ENCODE measurements at regions not wholly inside any gene's neighbourhood (a gene's known extent, or its start where the extent isn't known, plus 50 kb on each side); places are given as distances from the start of the nearest gene placed in this dataset.

- Mint-ChIP-seq H3K36me3 (no peaks in the 10 kb centered on the region), H3K4me1 (peaks cover 8 to 35% of the 10 kb centered on the region in 2 donors), H3K27ac (no peak overlapping the region), H3K4me3 (no peak overlapping the region), H3K9me3 (no peaks in the 10 kb centered on the region), H3K27me3 (no peaks in the 10 kb centered on the region)
- DNase-seq: no peak
- ATAC-seq (replicated peaks): no peak
These were observed 63.0 kb downstream of the C5orf15 start for GRCh38 chr5:133905424-133905823.

GRCh38 chr5:133904641-133905040, 63.8 kb downstream of the C5orf15 start:
- H3K27ac Mint-ChIP-seq: no peak overlapping the region
- no peaks in the 10 kb centered on the region for H3K27me3 Mint-ChIP-seq
- H3K4me3 Mint-ChIP-seq: no peak overlapping the region
- ATAC-seq (replicated peaks) (no peak), DNase-seq (no peak)
- no peaks in the 10 kb centered on the region for H3K9me3 Mint-ChIP-seq
- peaks cover 8 to 35% of the 10 kb centered on the region in 2 donors for H3K4me1 Mint-ChIP-seq
- H3K36me3 Mint-ChIP-seq: no peaks in the 10 kb centered on the region

GRCh38 chr5:133902511-133903118, 65.8 kb downstream of the C5orf15 start:
- no peak overlapping the region for H3K27ac Mint-ChIP-seq
- H3K36me3 Mint-ChIP-seq: no peaks in the 10 kb centered on the region
- no peak for DNase-seq
- H3K4me3 Mint-ChIP-seq: no peak overlapping the region
- H3K9me3 Mint-ChIP-seq: no peaks in the 10 kb centered on the region
- ATAC-seq (replicated peaks): no peak
- no peaks in the 10 kb centered on the region for H3K27me3 Mint-ChIP-seq
- H3K4me1 Mint-ChIP-seq: peaks cover 17 to 37% of the 10 kb centered on the region in 2 donors

DNA sequence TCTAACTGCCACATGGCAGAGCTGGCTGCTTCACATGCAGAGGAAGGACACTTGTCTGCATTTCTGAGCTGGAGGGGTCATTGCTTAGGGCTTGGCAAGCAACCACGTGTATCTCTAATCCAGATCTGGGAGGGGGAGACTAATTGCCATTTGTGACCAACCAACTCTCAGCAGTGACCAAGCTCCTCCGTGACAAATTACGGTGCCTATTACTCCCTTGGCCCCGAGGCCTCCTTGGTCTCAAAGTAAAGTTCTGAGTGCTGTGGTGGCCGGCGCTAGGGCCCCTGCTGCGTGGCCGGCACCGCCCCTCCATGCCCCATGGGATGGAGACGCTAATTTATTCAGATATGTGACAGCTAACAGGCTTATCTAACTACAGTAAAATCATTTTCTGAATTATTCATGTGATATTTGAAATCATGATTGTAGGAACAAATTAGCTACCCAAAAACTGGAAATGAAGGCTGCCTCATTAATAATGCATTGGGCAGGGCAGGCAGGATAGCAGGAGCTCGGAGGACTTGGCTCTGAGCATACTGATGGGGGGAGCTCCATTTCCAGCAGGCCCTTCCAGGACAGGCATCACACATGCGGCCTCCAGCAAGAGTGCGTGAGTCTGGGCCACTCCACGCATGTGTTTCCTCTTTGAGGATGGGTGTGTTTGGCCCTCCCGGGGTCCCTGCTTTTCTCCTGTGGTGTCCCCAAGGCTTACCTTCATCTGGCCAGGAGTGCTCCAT, 67.7 kb downstream of the C5orf15 start:
- H3K4me1 Mint-ChIP-seq: peaks cover 33 to 44% of the 10 kb centered on the region in 2 donors
- no peak for DNase-seq
- H3K9me3 Mint-ChIP-seq: no peaks in the 10 kb centered on the region
- ATAC-seq (replicated peaks): no peak
- H3K27ac Mint-ChIP-seq: no peak overlapping the region
- H3K36me3 Mint-ChIP-seq: no peaks in the 10 kb centered on the region
- H3K27me3 Mint-ChIP-seq: no peaks in the 10 kb centered on the region
- H3K4me3 Mint-ChIP-seq: no peak overlapping the region

DNA sequence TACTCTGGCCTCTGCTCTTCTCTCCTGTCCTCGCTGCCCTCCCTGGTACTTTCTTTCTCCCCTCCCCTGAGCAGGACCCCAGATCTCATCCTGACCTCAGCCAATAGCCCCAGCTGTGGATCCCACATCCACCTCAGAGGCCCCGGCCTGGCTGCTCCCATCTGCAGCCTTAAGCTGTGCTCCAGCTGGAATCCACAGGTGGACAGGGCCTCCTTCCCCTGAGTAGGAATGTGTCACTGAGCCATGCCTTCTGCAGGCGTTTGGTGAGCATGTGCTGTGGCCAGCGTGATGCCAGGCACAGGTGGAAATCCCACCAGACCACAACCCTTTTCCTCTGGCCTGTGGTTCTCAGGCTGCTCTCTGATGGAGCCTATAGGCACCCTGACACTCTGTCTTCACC, 68.9 kb downstream of the C5orf15 start:
- ATAC-seq (replicated peaks): no peak
- H3K36me3 Mint-ChIP-seq: no peaks in the 10 kb centered on the region
- H3K4me1 Mint-ChIP-seq: peaks cover 33 to 48% of the 10 kb centered on the region in 2 donors
- H3K4me3 Mint-ChIP-seq: no peak overlapping the region
- DNase-seq: no peak
- no peak overlapping the region for H3K27ac Mint-ChIP-seq
- H3K27me3 Mint-ChIP-seq: no peaks in the 10 kb centered on the region
- no peaks in the 10 kb centered on the region for H3K9me3 Mint-ChIP-seq

DNA sequence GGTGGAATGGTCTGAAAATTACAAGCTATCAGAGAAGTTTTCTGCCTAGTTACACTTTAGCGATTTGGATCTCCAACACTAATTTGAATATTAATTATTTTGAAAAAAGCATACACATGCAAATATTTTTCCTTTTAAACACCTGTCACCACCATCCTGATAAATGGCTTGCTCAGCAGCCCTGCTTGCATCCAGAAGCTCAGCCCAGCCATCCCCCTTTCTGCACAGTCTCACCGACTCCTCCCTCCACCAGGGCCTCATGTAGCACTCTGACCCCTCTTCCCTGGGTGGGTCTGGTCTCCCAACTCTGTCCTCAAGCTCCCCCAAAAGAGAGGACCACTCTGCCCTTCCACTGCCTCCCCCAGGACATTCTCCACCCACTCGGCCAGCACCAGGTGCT, 70.0 kb downstream of the C5orf15 start:
- H3K9me3 Mint-ChIP-seq: no peaks in the 10 kb centered on the region
- no peak overlapping the region for H3K27ac Mint-ChIP-seq
- H3K4me3 Mint-ChIP-seq: no peak overlapping the region
- DNase-seq (no peak), ATAC-seq (replicated peaks) (no peak)
- peaks cover 37 to 50% of the 10 kb centered on the region in 2 donors for H3K4me1 Mint-ChIP-seq
- H3K27me3 Mint-ChIP-seq: no peaks in the 10 kb centered on the region
- H3K36me3 Mint-ChIP-seq: no peaks in the 10 kb centered on the region

DNA sequence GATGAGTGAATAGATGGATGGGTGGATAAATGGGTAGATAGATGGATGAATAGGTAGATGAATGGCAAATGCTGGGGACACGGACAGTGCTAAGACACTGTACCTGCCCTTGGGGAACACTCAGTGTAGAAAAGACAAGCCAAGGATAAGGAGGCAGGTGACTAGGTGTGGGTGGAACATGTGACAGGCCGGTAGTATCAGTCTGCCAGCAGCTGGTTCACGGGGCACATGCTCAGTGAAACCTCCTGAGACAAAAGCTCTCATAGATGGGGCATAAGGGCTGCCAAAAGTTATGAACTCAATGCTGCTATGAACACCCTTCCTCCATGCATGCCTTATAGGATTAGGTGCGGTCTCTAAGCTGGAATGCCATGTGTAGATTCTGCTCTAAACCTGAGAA, 71.0 kb downstream of the C5orf15 start:
- no peaks in the 10 kb centered on the region for H3K9me3 Mint-ChIP-seq
- no peak overlapping the region for H3K4me3 Mint-ChIP-seq
- H3K27ac Mint-ChIP-seq: no peak overlapping the region

GRCh38 chr5:133896873-133897272, 71.6 kb downstream of the C5orf15 start:
- Mint-ChIP-seq H3K36me3 (no peaks in the 10 kb centered on the region), H3K9me3 (no peaks in the 10 kb centered on the region), H3K4me3 (no peak overlapping the region), H3K27me3 (no peaks in the 10 kb centered on the region), H3K4me1 (peaks cover 35 to 44% of the 10 kb centered on the region in 2 donors), H3K27ac (peak overlapping the region; percentile 9)
- ATAC-seq (replicated peaks) (peak; percentile 69 to 79), DNase-seq (no peak)

More for the DNA sequence above, 71.0 kb downstream of the C5orf15 start:
- peaks cover 35 to 45% of the 10 kb centered on the region in 2 donors for H3K4me1 Mint-ChIP-seq
- DNase-seq (no peak), ATAC-seq (replicated peaks) (peak; percentile 60 to 64)
- no peaks in the 10 kb centered on the region for H3K36me3 Mint-ChIP-seq
- H3K27me3 Mint-ChIP-seq: no peaks in the 10 kb centered on the region

GRCh38 chr5:133895979-133896845, 72.2 kb downstream of the C5orf15 start:
- Mint-ChIP-seq H3K4me1 (peaks cover 35 to 44% of the 10 kb centered on the region in 2 donors), H3K36me3 (no peaks in the 10 kb centered on the region), H3K27ac (peak overlapping the region; percentile 34), H3K27me3 (no peaks in the 10 kb centered on the region), H3K4me3 (no peak overlapping the region), H3K9me3 (no peaks in the 10 kb centered on the region)
- ATAC-seq (replicated peaks): peak in 1 of 2 donors; percentile 8
- DNase-seq: no peak

- Mint-ChIP-seq H3K4me1 (peaks cover 41 to 55% of the 10 kb centered on the region in 2 donors), H3K27ac (no peak overlapping the region), H3K27me3 (no peaks in the 10 kb centered on the region), H3K36me3 (no peaks in the 10 kb centered on the region), H3K9me3 (no peaks in the 10 kb centered on the region), H3K4me3 (no peak overlapping the region)
- ATAC-seq (replicated peaks) (no peak), DNase-seq (no peak)
These were observed 74.3 kb downstream of the C5orf15 start for GRCh38 chr5:133894143-133894542.

- Mint-ChIP-seq H3K36me3 (no peaks in the 10 kb centered on the region), H3K4me1 (peaks cover 37 to 51% of the 10 kb centered on the region in 2 donors), H3K9me3 (no peaks in the 10 kb centered on the region), H3K4me3 (no peak overlapping the region), H3K27me3 (no peaks in the 10 kb centered on the region), H3K27ac (no peak overlapping the region)
- DNase-seq (no peak), ATAC-seq (replicated peaks) (no peak)
These were observed 75.7 kb downstream of the C5orf15 start for GRCh38 chr5:133892774-133893173.

DNA sequence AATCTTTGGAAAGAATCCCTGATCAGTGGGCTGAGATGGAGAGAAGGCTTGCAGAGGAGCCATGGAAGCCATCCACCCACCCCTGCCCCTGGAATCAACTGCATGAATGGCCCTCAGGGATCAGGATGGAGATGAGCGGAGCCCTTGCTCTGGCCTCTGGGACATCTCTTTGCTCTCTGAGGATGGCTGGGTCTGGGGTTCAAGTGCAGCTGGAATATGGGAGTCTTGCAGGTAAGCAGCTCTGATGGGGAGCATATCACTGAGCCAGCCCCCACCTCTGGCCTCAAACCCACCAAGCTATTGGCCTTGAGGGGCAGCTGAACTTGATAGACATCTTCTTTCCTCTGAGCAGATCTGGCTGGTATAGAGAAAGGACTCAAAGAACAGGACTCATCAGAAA, 76.1 kb downstream of the C5orf15 start:
- H3K27ac Mint-ChIP-seq: no peak overlapping the region

DNA sequence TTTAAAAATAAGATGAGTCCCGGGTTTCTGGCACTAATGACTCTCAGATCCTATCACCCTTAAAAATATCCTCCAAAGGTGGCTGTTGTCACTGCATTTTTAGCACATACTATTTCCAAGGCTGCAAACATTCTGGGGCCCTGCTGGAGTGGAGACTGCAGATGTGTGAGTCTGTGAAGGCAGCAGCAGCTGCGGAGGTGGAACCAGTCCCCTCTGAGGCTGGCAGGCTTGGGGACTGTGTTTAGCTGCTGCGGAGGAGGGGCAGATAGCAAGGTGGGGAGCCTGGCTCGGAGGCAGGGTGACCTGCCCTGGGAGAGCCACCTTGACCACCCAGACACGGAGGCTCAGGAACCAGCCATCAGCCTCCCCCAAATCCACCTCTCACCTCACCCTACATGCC, 77.0 kb downstream of the C5orf15 start:
- H3K27ac Mint-ChIP-seq: no peak overlapping the region
- H3K9me3 Mint-ChIP-seq: no peaks in the 10 kb centered on the region

More for the DNA sequence above, 76.1 kb downstream of the C5orf15 start:
- H3K27me3 Mint-ChIP-seq: no peaks in the 10 kb centered on the region
- DNase-seq (no peak), ATAC-seq (replicated peaks) (no peak)
- peaks cover 32 to 47% of the 10 kb centered on the region in 2 donors for H3K4me1 Mint-ChIP-seq
- no peak overlapping the region for H3K4me3 Mint-ChIP-seq
- H3K36me3 Mint-ChIP-seq: no peaks in the 10 kb centered on the region
- H3K9me3 Mint-ChIP-seq: no peaks in the 10 kb centered on the region

DNA sequence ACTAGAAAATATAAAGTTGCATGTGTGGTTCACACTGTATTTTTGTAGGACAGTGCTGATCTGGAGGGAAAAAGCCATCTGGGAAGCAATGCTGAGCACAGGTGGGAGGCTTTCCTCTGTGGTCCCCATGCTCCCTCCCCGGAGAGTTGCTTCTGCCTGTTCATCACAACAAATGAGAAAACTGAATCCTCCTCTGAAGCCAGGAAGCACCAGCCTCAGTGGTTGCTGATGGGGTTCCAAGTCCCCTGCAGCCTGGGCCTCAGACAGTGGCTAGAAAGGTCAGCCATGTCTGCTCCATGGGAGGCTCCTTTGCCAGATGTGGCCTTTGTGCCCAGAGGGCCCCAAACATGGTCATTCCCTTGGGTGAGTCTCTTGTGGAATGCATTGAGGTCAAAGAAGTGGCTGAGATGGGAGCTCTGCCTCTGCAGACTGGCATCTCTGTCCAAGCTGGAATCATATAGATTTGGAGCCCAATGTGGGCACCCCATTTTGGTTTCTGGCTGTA, 77.6 kb downstream of the C5orf15 start:
- DNase-seq (no peak), ATAC-seq (replicated peaks) (no peak)
- peaks cover 28 to 38% of the 10 kb centered on the region in 2 donors for H3K4me1 Mint-ChIP-seq
- H3K4me3 Mint-ChIP-seq: no peak overlapping the region
- no peaks in the 10 kb centered on the region for H3K9me3 Mint-ChIP-seq
- H3K27me3 Mint-ChIP-seq: no peaks in the 10 kb centered on the region
- H3K27ac Mint-ChIP-seq: no peak overlapping the region
- no peaks in the 10 kb centered on the region for H3K36me3 Mint-ChIP-seq

More for the DNA sequence above, 77.0 kb downstream of the C5orf15 start:
- ATAC-seq (replicated peaks) (no peak), DNase-seq (no peak)
- no peaks in the 10 kb centered on the region for H3K36me3 Mint-ChIP-seq
- no peaks in the 10 kb centered on the region for H3K27me3 Mint-ChIP-seq
- H3K4me1 Mint-ChIP-seq: peaks cover 28 to 38% of the 10 kb centered on the region in 2 donors
- no peak overlapping the region for H3K4me3 Mint-ChIP-seq
